PC-3 (cell line): ENCODE measurements at regions not wholly inside any gene's neighbourhood (a gene's known extent, or its start where the extent isn't known, plus 50 kb on each side); places are given as distances from the start of the nearest gene placed in this dataset.

Source experiments
- EZH2 ChIP-seq: fragments of 300-600 bp; sonication (generic); IDR thresholded peaks from one replicate; pipeline ENCODE4 v1.6.1; 2017; ENCODE audit warnings: antibody characterized with exemption, mild to moderate bottlenecking, low read length; ENCODE audit not compliant: unreplicated experiment
- EZH2phosphoT487 ChIP-seq: fragments of 300-600 bp; sonication (generic); IDR thresholded peaks from 2 replicates; pipeline ENCODE4 v1.6.1; 2018; ENCODE audit warnings: mild to moderate bottlenecking, antibody characterized with exemption, low read length, borderline replicate concordance
- TF ChIP-seq, protein P1 (sequence below): fragments of 300-600 bp; sonication (generic); conservative IDR thresholded peaks from 2 replicates; pipeline ENCODE4 v1.5.1; 2017; ENCODE audit warnings: antibody characterized with exemption, low read depth, mild to moderate bottlenecking, low read length

DNA sequence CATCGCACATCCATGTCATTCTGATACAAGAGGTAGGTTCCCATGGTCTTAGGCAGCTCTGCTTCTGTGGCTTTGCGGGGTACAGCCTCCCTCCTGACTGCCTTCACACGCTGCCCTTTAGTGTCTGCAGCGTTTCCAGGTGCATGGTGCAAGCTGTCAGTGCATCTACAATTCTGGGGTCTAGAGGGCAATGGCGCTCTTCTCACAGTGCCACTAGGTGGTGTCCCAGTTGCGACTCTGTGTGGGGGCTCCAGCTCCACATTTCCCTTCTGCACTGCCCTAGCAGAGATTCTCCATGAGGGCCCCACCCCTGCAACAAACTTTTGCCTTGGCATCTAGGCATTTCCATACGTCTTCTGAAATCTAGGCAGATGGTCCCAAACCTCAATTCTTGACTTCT lies 138.2 kb upstream of the BRINP3 start:
- TF ChIP-seq, protein P1, sequence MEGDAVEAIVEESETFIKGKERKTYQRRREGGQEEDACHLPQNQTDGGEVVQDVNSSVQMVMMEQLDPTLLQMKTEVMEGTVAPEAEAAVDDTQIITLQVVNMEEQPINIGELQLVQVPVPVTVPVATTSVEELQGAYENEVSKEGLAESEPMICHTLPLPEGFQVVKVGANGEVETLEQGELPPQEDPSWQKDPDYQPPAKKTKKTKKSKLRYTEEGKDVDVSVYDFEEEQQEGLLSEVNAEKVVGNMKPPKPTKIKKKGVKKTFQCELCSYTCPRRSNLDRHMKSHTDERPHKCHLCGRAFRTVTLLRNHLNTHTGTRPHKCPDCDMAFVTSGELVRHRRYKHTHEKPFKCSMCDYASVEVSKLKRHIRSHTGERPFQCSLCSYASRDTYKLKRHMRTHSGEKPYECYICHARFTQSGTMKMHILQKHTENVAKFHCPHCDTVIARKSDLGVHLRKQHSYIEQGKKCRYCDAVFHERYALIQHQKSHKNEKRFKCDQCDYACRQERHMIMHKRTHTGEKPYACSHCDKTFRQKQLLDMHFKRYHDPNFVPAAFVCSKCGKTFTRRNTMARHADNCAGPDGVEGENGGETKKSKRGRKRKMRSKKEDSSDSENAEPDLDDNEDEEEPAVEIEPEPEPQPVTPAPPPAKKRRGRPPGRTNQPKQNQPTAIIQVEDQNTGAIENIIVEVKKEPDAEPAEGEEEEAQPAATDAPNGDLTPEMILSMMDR, result peak; percentile 47; the same call in 1 of the 2 replicates
- TF ChIP-seq EZH2 (no peak), EZH2phosphoT487 (no peak)
